Panc1 (cell line): ENCODE measurements at regions not wholly inside any gene's neighbourhood (a gene's known extent, or its start where the extent isn't known, plus 50 kb on each side); places are given as distances from the start of the nearest gene placed in this dataset.

Source experiments
- CTCF ChIP-seq: fragments of 450-650 bp; IDR thresholded peaks from 2 replicates; pipeline ENCODE4 v1.5.1; 2017; ENCODE audit warnings: mild to moderate bottlenecking
- POLR2AphosphoS5 ChIP-seq: IDR thresholded peaks from 2 replicates; pipeline ENCODE4 v1.6.1; 2012; ENCODE audit warnings: mild to moderate bottlenecking, low read depth, low read length, moderate library complexity
- REST ChIP-seq, 2 experiments: IDR thresholded peaks; 2 replicates each; pipeline ENCODE4 v1.6.1; 2011 to 2012; ENCODE audit warnings: low read depth in 2 of 2, control low read depth in 1 of 2, low read length in 1 of 2, mild to moderate bottlenecking in 1 of 2, moderate library complexity in 1 of 2; ENCODE audit not compliant: insufficient read depth in 1 of 2
- SIN3A ChIP-seq: IDR thresholded peaks from 2 replicates; pipeline ENCODE4 v1.6.1; 2012; ENCODE audit warnings: low read depth, mild to moderate bottlenecking, low read length, moderate library complexity, borderline replicate concordance; ENCODE audit not compliant: insufficient read depth
- TCF7L2 ChIP-seq: IDR thresholded peaks from 2 replicates; pipeline ENCODE4 v1.6.1; 2011; ENCODE audit warnings: mild to moderate bottlenecking, low read depth, low read length, inconsistent platforms

- TF ChIP-seq SIN3A (no peak), CTCF (no peak), POLR2AphosphoS5 (no peak), TCF7L2 (no peak), REST (IDR thresholded peaks at IDR 0.05; ENCODE audit: insufficient read depth in 1 of 2, low read depth in 2 of 2, low read length in 1 of 2) (no peak)
Observed at GRCh38 chr4:156132196-156132595, 178.5 kb upstream of the CTSO start.
